Stimulated activated naive B cell treated with anti-CD40 and anti-IgM and Interleukin-4, amounts not matched to agents 10 μg/mL and 1 μg/mL and 100 μg/mL, for 72 hours (primary cell): ENCODE measurements at regions not wholly inside any gene's neighbourhood (a gene's known extent, or its start where the extent isn't known, plus 50 kb on each side); places are given as distances from the start of the nearest gene placed in this dataset.

Experiments used
- ATAC-seq, 2 donors: fragments of 150-1000 bp; cut with Tn5 transposase; replicated peaks; 2 replicates each; pipeline ENCODE4 v1.10.0; 2021; ENCODE audit warnings: moderate library complexity in 1 of 2
- DNase-seq: peaks from one replicate; pipeline ENCODE4 v3.0.0; 2021
- H3K27ac Mint-ChIP-seq: one replicate; pipeline ENCODE4 v1.8.0; 2022; ENCODE audit warnings: mild to moderate bottlenecking, mixed read lengths
- H3K27me3 Mint-ChIP-seq, 2 donors: one replicate each; pipeline ENCODE4 v1.8.0; 2022; ENCODE audit warnings: mixed read lengths in 2 of 2
- H3K36me3 Mint-ChIP-seq, 2 donors: one replicate each; pipeline ENCODE4 v1.8.0; 2022; ENCODE audit warnings: mixed read lengths in 2 of 2, mild to moderate bottlenecking in 1 of 2
- H3K4me1 Mint-ChIP-seq, 2 donors: one replicate each; pipeline ENCODE4 v1.8.0; 2022; ENCODE audit warnings: mixed read lengths in 2 of 2, mild to moderate bottlenecking in 1 of 2
- H3K4me3 Mint-ChIP-seq, 2 donors: one replicate each; pipeline ENCODE4 v1.8.0; 2022; ENCODE audit warnings: mild to moderate bottlenecking in 2 of 2, mixed read lengths in 2 of 2, moderate library complexity in 1 of 2
- H3K9me3 Mint-ChIP-seq, 2 donors: one replicate each; pipeline ENCODE4 v1.8.0; 2022; ENCODE audit warnings: mixed read lengths in 2 of 2, mild to moderate bottlenecking in 1 of 2

DNA sequence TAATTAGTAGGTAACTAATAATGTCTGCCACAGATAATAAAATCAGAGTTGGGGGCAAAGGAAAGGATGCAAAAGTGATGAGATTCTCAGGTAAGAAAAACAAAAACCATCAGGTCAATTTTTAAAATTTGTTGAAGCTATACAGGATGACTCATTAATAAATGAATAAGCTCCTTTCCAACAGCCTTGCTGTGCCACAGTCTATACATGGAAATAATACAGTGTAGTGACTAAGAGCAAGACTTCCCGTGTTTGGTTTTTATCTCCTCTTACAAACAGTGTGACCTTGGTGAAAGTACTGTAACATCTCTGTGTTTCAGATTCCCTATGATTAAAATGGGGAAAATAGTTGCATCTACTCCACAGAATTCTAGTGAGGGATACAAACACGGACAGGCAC, 331.6 kb downstream of the PYDC2 start:
- Mint-ChIP-seq H3K4me3 (no peak overlapping the region), H3K27ac (no peak overlapping the region), H3K36me3 (no peaks in the 10 kb centered on the region), H3K9me3 (peaks cover 6 to 11% of the 10 kb centered on the region in 2 donors), H3K27me3 (no peaks in the 10 kb centered on the region), H3K4me1 (no peaks in the 10 kb centered on the region)
- ATAC-seq, result no peak
- DNase-seq, result no peak

DNA sequence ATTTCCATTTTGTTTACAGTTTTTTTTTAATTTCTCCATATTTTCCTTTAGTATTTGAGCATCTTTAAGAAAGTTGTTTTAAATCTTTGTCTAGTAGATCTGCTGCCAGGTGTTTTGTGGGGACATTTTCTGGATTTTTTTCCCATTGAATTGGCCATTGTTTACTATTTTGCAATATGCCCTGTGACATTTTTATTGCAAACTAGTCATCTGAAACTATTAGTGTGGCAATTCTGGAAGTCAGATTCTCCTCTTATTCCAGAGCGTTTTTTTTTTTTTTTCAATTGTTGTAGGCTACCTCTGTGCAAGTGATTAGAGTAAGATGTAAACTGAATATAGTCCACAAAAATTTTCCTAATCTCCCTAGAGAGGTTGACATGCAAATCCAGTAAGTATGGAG, 334.2 kb downstream of the PYDC2 start:
- Mint-ChIP-seq H3K9me3 (peaks cover under 1 to 11% of the 10 kb centered on the region in 2 donors), H3K27ac (no peak overlapping the region), H3K36me3 (no peaks in the 10 kb centered on the region), H3K4me1 (no peaks in the 10 kb centered on the region), H3K27me3 (no peaks in the 10 kb centered on the region), H3K4me3 (no peak overlapping the region)
- DNase-seq (no peak), ATAC-seq (no peak)

GRCh38 chr3:191797271-191797670, 336.3 kb downstream of the PYDC2 start:
- no peak overlapping the region for H3K27ac Mint-ChIP-seq
- H3K4me1 Mint-ChIP-seq, result no peaks in the 10 kb centered on the region
- H3K9me3 Mint-ChIP-seq, result peaks cover 0 to 12% of the 10 kb centered on the region in 2 donors
- no peaks in the 10 kb centered on the region for H3K36me3 Mint-ChIP-seq
- H3K4me3 Mint-ChIP-seq, result no peak overlapping the region
- DNase-seq (no peak), ATAC-seq (no peak)
- no peaks in the 10 kb centered on the region for H3K27me3 Mint-ChIP-seq

- ATAC-seq (no peak), DNase-seq (no peak)
- Mint-ChIP-seq H3K4me3 (no peak overlapping the region), H3K27ac (no peak overlapping the region), H3K36me3 (no peaks in the 10 kb centered on the region), H3K9me3 (peaks cover 3 to 16% of the 10 kb centered on the region in 2 donors), H3K27me3 (no peaks in the 10 kb centered on the region), H3K4me1 (no peaks in the 10 kb centered on the region)
Observed at GRCh38 chr3:191802671-191803070, 341.7 kb downstream of the PYDC2 start.

- Mint-ChIP-seq H3K4me3 (no peak overlapping the region), H3K27me3 (no peaks in the 10 kb centered on the region), H3K9me3 (peaks cover 3 to 18% of the 10 kb centered on the region in 2 donors), H3K4me1 (no peaks in the 10 kb centered on the region), H3K27ac (no peak overlapping the region), H3K36me3 (no peaks in the 10 kb centered on the region)
- ATAC-seq (no peak), DNase-seq (no peak)
Observed at GRCh38 chr3:191804935-191805334, 344.0 kb downstream of the PYDC2 start.

- no peak for DNase-seq
- Mint-ChIP-seq H3K4me1 (no peaks in the 10 kb centered on the region), H3K9me3 (peaks cover 0 to 6% of the 10 kb centered on the region in 2 donors), H3K4me3 (no peak overlapping the region), H3K27ac (no peak overlapping the region), H3K36me3 (no peaks in the 10 kb centered on the region), H3K27me3 (no peaks in the 10 kb centered on the region)
- no peak for ATAC-seq
Observed at GRCh38 chr3:191808073-191808472, 347.1 kb downstream of the PYDC2 start.

DNA sequence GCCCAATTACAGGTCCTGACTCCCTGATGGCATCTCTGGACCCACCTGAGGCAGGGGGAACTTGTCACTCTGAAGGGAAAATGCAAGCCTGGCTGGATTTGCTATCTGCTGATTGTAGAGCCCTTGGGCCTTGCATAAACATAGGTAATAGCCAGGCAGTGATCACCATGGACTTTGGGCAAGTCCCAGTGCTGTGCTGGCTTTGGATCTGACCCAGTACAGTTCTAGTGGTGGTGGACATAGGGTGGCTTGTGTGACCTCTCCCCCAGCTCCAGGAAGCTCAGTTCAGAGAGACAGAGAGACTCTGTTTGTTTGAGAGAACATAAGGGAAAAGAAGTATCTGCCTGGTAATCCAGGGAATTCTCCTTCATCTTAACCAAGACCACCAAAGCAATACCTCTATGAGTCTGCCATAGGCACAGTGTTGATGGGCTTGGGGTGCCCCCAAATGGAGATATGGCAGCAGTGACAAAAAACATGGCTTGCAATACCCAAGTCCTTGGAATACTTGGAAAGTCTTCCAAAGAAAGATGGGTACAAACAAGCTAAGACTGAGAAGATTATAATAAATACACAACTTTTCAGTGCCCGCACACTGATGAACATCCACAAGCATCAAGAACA, 348.5 kb downstream of the PYDC2 start:
- Mint-ChIP-seq H3K27ac (no peak overlapping the region), H3K9me3 (peaks cover 3 to 4% of the 10 kb centered on the region in 2 donors), H3K4me1 (no peaks in the 10 kb centered on the region), H3K36me3 (no peaks in the 10 kb centered on the region), H3K4me3 (no peak overlapping the region), H3K27me3 (no peaks in the 10 kb centered on the region)
- no peak for ATAC-seq
- no peak for DNase-seq

DNA sequence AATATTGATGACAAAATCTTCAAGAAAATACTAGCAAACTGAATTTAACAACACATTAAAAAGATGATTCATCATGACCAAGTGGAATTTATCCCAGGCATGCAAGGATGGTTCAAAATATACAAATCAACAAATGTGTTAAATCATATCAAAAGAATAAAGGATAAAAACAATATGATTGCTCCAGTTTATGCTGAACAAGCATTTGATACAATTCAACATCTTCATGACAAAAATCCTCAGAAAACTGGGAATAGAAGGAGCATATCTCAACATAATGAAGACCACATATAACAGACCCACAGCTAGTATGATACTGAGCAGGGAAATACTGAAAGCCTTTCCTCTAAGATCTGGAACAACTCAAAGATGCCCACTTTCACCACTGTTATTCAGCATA, 352.3 kb downstream of the PYDC2 start:
- Mint-ChIP-seq H3K4me1 (no peaks in the 10 kb centered on the region), H3K9me3 (peaks cover 4 to 6% of the 10 kb centered on the region in 2 donors), H3K27ac (no peak overlapping the region), H3K27me3 (no peaks in the 10 kb centered on the region), H3K4me3 (no peak overlapping the region), H3K36me3 (no peaks in the 10 kb centered on the region)
- no peak for ATAC-seq
- DNase-seq, result no peak

- H3K4me1 Mint-ChIP-seq, result no peaks in the 10 kb centered on the region
- no peaks in the 10 kb centered on the region for H3K36me3 Mint-ChIP-seq
- no peaks in the 10 kb centered on the region for H3K27me3 Mint-ChIP-seq
- ATAC-seq (no peak), DNase-seq (no peak)
- no peak overlapping the region for H3K4me3 Mint-ChIP-seq
- peaks cover 0 to 2% of the 10 kb centered on the region in 2 donors for H3K9me3 Mint-ChIP-seq
- H3K27ac Mint-ChIP-seq, result no peak overlapping the region
Observed at GRCh38 chr3:191848818-191849217, 387.9 kb downstream of the PYDC2 start.

DNA sequence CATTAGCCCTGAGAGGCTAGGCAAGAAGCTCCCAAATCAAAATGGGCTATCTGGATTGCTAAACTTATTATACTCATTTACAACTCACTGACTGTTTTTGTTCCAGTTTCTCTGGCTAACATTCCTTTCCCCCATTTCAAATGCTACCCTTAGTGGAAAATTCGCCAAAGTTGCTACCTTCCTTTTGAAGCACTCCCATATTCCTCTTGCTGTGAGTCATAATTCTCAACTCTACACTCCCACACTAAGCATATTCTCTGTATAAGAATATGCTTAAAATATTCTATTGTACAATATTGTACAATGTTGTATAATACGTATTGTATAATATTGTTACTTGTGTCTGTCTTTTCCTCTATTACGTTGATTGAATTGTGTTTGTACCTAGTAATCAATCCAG, 398.6 kb downstream of the PYDC2 start:
- H3K4me1 Mint-ChIP-seq, result no peaks in the 10 kb centered on the region
- no peaks in the 10 kb centered on the region for H3K27me3 Mint-ChIP-seq
- DNase-seq (no peak), ATAC-seq (no peak)
- H3K9me3 Mint-ChIP-seq, result peaks cover 0 to 2% of the 10 kb centered on the region in 2 donors
- no peak overlapping the region for H3K27ac Mint-ChIP-seq
- H3K4me3 Mint-ChIP-seq, result no peak overlapping the region
- H3K36me3 Mint-ChIP-seq, result no peaks in the 10 kb centered on the region

DNA sequence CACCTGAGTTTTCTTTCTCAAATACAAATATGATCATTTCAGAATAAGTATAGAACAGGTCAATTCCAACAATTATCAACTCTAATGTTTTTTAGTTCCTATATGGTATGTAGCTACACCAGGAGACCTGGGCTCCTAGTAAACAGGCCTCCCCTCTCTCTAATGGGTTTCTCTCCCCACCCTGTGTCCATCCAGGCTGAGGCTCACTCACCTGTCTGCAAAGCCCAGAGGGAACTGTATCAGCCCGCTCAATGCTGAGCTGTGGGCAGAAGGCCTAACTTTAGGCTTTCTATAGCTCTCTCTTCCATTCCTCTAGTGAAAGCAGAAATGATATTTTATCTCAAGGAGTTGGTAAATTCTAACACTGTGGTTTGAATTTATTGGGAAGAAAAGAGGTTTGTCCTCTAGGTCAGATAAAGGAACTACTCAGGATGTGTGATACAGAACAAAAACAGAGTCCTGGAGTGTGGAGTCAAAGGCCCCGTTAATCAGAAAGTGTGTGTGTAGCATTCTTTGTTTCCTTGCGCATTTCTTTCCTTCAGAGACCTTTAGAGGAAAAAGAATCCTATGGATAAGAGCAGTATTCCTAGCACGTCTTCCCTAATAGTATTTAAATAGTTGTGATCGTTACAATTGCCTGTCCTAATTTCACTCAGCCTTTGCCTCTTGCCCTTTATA, 408.9 kb downstream of the PYDC2 start:
- ATAC-seq (no peak), DNase-seq (no peak)
- H3K9me3 Mint-ChIP-seq, result no peaks in the 10 kb centered on the region
- no peaks in the 10 kb centered on the region for H3K4me1 Mint-ChIP-seq
- no peak overlapping the region for H3K4me3 Mint-ChIP-seq
- H3K27ac Mint-ChIP-seq, result no peak overlapping the region
- H3K27me3 Mint-ChIP-seq, result no peaks in the 10 kb centered on the region
- no peaks in the 10 kb centered on the region for H3K36me3 Mint-ChIP-seq

DNA sequence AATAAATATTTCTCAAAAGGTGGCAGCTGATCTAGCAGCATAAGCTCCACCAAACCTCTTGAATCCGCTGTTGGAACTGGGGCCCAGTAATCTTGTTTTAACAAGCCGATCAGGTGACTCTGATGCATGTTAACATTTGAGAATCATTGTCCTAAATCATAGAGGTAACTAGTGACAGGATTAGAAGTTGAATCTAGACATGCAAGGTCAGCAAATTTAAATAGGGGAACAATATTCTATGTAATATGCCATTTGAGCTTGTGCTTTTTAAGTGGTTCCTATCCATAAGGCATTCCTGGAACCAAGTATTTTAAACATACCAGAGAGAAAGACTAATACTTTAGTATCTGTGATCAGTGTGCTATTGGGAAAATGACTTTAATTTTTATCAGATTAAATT, 412.8 kb downstream of the PYDC2 start:
- Mint-ChIP-seq H3K4me3 (no peak overlapping the region), H3K36me3 (no peaks in the 10 kb centered on the region), H3K9me3 (no peaks in the 10 kb centered on the region), H3K27ac (no peak overlapping the region), H3K27me3 (no peaks in the 10 kb centered on the region), H3K4me1 (no peaks in the 10 kb centered on the region)
- no peak for DNase-seq
- no peak for ATAC-seq

DNA sequence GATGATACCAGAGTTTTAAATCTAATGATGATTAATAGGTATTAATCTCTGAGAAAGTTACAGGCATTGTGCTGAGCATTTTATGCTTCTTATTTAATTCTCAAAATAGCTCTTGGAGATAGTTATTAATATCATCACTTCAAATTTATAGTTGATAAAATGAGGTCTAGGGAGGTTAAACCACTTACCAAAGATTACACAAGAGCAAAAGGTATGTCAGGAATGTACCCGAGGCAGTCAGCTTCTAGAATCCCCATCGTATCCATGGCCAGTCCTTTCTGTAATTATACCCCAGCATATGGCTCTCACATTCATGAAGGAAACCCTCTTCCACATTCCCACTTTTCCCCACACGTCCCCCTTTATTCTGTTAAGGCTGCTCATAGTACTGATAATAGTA, 421.3 kb downstream of the PYDC2 start:
- H3K4me1 Mint-ChIP-seq, result no peaks in the 10 kb centered on the region
- no peaks in the 10 kb centered on the region for H3K27me3 Mint-ChIP-seq
- H3K4me3 Mint-ChIP-seq, result no peak overlapping the region
- ATAC-seq (no peak), DNase-seq (no peak)
- no peak overlapping the region for H3K27ac Mint-ChIP-seq
- no peaks in the 10 kb centered on the region for H3K9me3 Mint-ChIP-seq
- no peaks in the 10 kb centered on the region for H3K36me3 Mint-ChIP-seq

- DNase-seq (no peak), ATAC-seq (no peak)
- Mint-ChIP-seq H3K4me3 (no peak overlapping the region), H3K9me3 (no peaks in the 10 kb centered on the region), H3K27ac (no peak overlapping the region), H3K27me3 (no peaks in the 10 kb centered on the region), H3K36me3 (no peaks in the 10 kb centered on the region), H3K4me1 (no peaks in the 10 kb centered on the region)
Observed at GRCh38 chr3:191884132-191884531, 423.2 kb downstream of the PYDC2 start.

GRCh38 chr3:191889106-191889505, 428.1 kb downstream of the PYDC2 start:
- no peak overlapping the region for H3K27ac Mint-ChIP-seq
- H3K4me1 Mint-ChIP-seq, result no peaks in the 10 kb centered on the region
- no peaks in the 10 kb centered on the region for H3K36me3 Mint-ChIP-seq

More at GRCh38 chr3:191889106-191889505, 428.1 kb downstream of the PYDC2 start:
- ATAC-seq (no peak), DNase-seq (no peak)
- H3K9me3 Mint-ChIP-seq, result no peaks in the 10 kb centered on the region
- no peaks in the 10 kb centered on the region for H3K27me3 Mint-ChIP-seq
- no peak overlapping the region for H3K4me3 Mint-ChIP-seq
